H9 (cell line): ENCODE measurements at regions not wholly inside any gene's neighbourhood (a gene's known extent, or its start where the extent isn't known, plus 50 kb on each side); places are given as distances from the start of the nearest gene placed in this dataset.

Experiments
- DNase-seq: peaks from one replicate; pipeline ENCODE4 v3.0.0-alpha.2; 2017
- H2AFZ ChIP-seq: one replicate; pipeline ENCODE4 v1.6.1; 2013; ENCODE audit warnings: mild to moderate bottlenecking, low read length, control low read depth, moderate library complexity
- H2AK5ac ChIP-seq: 2 replicates; pipeline ENCODE4 v1.6.1; 2013; ENCODE audit warnings: low read length, control low read depth, mixed read lengths; ENCODE audit not compliant: insufficient read length
- H2BK120ac ChIP-seq: one replicate; pipeline ENCODE4 v1.6.1; 2013; ENCODE audit warnings: low read depth, mild to moderate bottlenecking, low read length, control low read depth, inconsistent platforms; ENCODE audit not compliant: poor library complexity, severe bottlenecking
- H2BK12ac ChIP-seq: 2 replicates; pipeline ENCODE4 v1.6.1; 2013; ENCODE audit warnings: low read length, control low read depth, mixed read lengths, low read depth; ENCODE audit not compliant: insufficient read length
- H2BK15ac ChIP-seq: 2 replicates; pipeline ENCODE4 v1.6.1; 2013; ENCODE audit warnings: low read depth, low read length, control low read depth
- H2BK20ac ChIP-seq: one replicate; pipeline ENCODE4 v1.6.1; 2013; ENCODE audit warnings: low read depth, mild to moderate bottlenecking, low read length, control low read depth, inconsistent platforms; ENCODE audit not compliant: poor library complexity, severe bottlenecking
- H2BK5ac ChIP-seq: 2 replicates; pipeline ENCODE4 v1.6.1; 2013; ENCODE audit warnings: low read length, control low read depth, mixed read lengths; ENCODE audit not compliant: insufficient read length
- H3K14ac ChIP-seq: 2 replicates; pipeline ENCODE4 v1.6.1; 2013; ENCODE audit warnings: low read length, control low read depth; ENCODE audit not compliant: insufficient read depth
- H3K18ac ChIP-seq: 2 replicates; pipeline ENCODE4 v1.6.1; 2013; ENCODE audit warnings: low read depth, mild to moderate bottlenecking, mixed read lengths, low read length, control low read depth; ENCODE audit not compliant: insufficient read length
- H3K23ac ChIP-seq: 2 replicates; pipeline ENCODE4 v1.6.1; 2013; ENCODE audit warnings: low read length, control low read depth, mixed read lengths, low read depth; ENCODE audit not compliant: insufficient read length
- H3K23me2 ChIP-seq: 2 replicates; pipeline ENCODE4 v1.6.1; 2013; ENCODE audit warnings: low read depth, mild to moderate bottlenecking, mixed read lengths, low read length, control low read depth; ENCODE audit not compliant: insufficient read length, poor library complexity, severe bottlenecking
- H3K27ac ChIP-seq: 2 replicates; pipeline ENCODE4 v1.5.1; 2013; ENCODE audit warnings: low read length, control low read depth, mixed read lengths, low read depth; ENCODE audit not compliant: insufficient read length
- H3K27me3 ChIP-seq: 2 replicates; pipeline ENCODE4 v1.6.1; 2013; ENCODE audit warnings: low read length, control low read depth, inconsistent platforms; ENCODE audit not compliant: insufficient read depth
- H3K4ac ChIP-seq: 2 replicates; pipeline ENCODE4 v1.6.1; 2013; ENCODE audit warnings: low read depth, mild to moderate bottlenecking, control low read depth, inconsistent platforms, low read length, moderate library complexity
- H3K4me1 ChIP-seq: 2 replicates; pipeline ENCODE4 v1.6.1; 2013; ENCODE audit warnings: low read length, control low read depth, inconsistent platforms; ENCODE audit not compliant: insufficient read depth
- H3K4me2 ChIP-seq: 2 replicates; pipeline ENCODE4 v1.6.1; 2013; ENCODE audit warnings: low read length, control low read depth, mixed read lengths; ENCODE audit not compliant: insufficient read length, insufficient read depth
- H3K56ac ChIP-seq: 2 replicates; pipeline ENCODE4 v1.6.1; 2013; ENCODE audit warnings: low read depth, mild to moderate bottlenecking, mixed read lengths, low read length, control low read depth; ENCODE audit not compliant: insufficient read length
- H3K79me1 ChIP-seq: 2 replicates; pipeline ENCODE4 v1.6.1; 2013; ENCODE audit warnings: low read depth, mild to moderate bottlenecking, moderate library complexity, low read length, control low read depth, inconsistent platforms; ENCODE audit not compliant: insufficient read depth, poor library complexity, severe bottlenecking
- H3K79me2 ChIP-seq: 2 replicates; pipeline ENCODE4 v1.6.1; 2013; ENCODE audit warnings: low read length, control low read depth, inconsistent platforms; ENCODE audit not compliant: insufficient read depth
- H3K9ac ChIP-seq: 2 replicates; pipeline ENCODE4 v1.6.1; 2013; ENCODE audit warnings: low read length, control low read depth, mixed read lengths; ENCODE audit not compliant: insufficient read length; ENCODE audit errors: extremely low read depth
- H3K9me3 ChIP-seq: one replicate; pipeline ENCODE4 v1.6.1; 2013; ENCODE audit warnings: low read depth, low read length, inconsistent platforms; ENCODE audit not compliant: control insufficient read depth
- H3T11ph ChIP-seq: one replicate; pipeline ENCODE4 v1.6.1; 2013; ENCODE audit warnings: mild to moderate bottlenecking, low read length, control low read depth, inconsistent platforms
- H4K20me1 ChIP-seq: one replicate; pipeline ENCODE4 v1.6.1; 2013; ENCODE audit not compliant: control insufficient read depth, insufficient read length, insufficient read depth
- H4K5ac ChIP-seq: 2 replicates; pipeline ENCODE4 v1.6.1; 2013; ENCODE audit warnings: low read depth, mild to moderate bottlenecking, mixed read lengths, low read length, control low read depth; ENCODE audit not compliant: insufficient read length
- H4K8ac ChIP-seq: replicated peaks from 2 replicates; pipeline ENCODE4 v1.6.1; 2013; ENCODE audit warnings: low read length, control low read depth, mixed read lengths, low read depth; ENCODE audit not compliant: insufficient read length
- H4K91ac ChIP-seq: 2 replicates; pipeline ENCODE4 v1.6.1; 2013; ENCODE audit warnings: low read depth, mild to moderate bottlenecking, moderate library complexity, mixed read lengths, low read length, control low read depth; ENCODE audit not compliant: insufficient read length
- H3K27ac Mint-ChIP-seq, 3 experiments: 2 replicates in 2 of 3; 3 replicates in 1 of 3; pipeline ENCODE4 v1.8.0; 2020 to 2021; ENCODE audit warnings: mixed read lengths in 3 of 3, mild to moderate bottlenecking in 1 of 3, moderate library complexity in 1 of 3
- H3K27me3 Mint-ChIP-seq: 2 replicates; pipeline ENCODE4 v1.8.0; 2021; ENCODE audit warnings: low read depth, mild to moderate bottlenecking, moderate library complexity, mixed read lengths
- H3K36me3 Mint-ChIP-seq, 3 experiments: 2 replicates in 2 of 3; 3 replicates in 1 of 3; pipeline ENCODE4 v1.8.0; 2020 to 2021; ENCODE audit warnings: low read depth in 3 of 3, mixed read lengths in 3 of 3; ENCODE audit not compliant: insufficient read depth in 1 of 3
- H3K4me1 Mint-ChIP-seq, 2 experiments: 2 replicates each; pipeline ENCODE4 v1.8.0; 2020; ENCODE audit warnings: mixed read lengths in 2 of 2
- H3K4me3 Mint-ChIP-seq, 2 experiments: 2 replicates in 1 of 2; 3 replicates in 1 of 2; pipeline ENCODE4 v1.8.0; 2020 to 2021; ENCODE audit warnings: mild to moderate bottlenecking in 2 of 2, mixed read lengths in 2 of 2, moderate library complexity in 1 of 2
- H3K9me3 Mint-ChIP-seq, 2 experiments: 2 replicates in 1 of 2; 3 replicates in 1 of 2; pipeline ENCODE4 v1.8.0; 2020; ENCODE audit warnings: mild to moderate bottlenecking in 2 of 2, mixed read lengths in 2 of 2, moderate library complexity in 1 of 2
- WGBS: extraction: QIAGEN DNeasy Blood & Tissue Kit; methylation state at CpG from one replicate; pipeline ENCODE4 v1.1.7; 2013; ENCODE audit warnings: missing lambda C conversion rate, low lambda C conversion rate, mixed read lengths; ENCODE audit not compliant: insufficient read length; ENCODE audit errors: extremely low coverage; 5-methylcytosine and 5-hydroxymethylcytosine counted together
- TF ChIP-seq, protein P1 (sequence below): fragments of 200-600 bp; sonication (generic); conservative IDR thresholded peaks from 3 replicates; pipeline ENCODE4 v1.8.0; 2021; ENCODE audit warnings: antibody characterized with exemption, mild to moderate bottlenecking

DNA sequence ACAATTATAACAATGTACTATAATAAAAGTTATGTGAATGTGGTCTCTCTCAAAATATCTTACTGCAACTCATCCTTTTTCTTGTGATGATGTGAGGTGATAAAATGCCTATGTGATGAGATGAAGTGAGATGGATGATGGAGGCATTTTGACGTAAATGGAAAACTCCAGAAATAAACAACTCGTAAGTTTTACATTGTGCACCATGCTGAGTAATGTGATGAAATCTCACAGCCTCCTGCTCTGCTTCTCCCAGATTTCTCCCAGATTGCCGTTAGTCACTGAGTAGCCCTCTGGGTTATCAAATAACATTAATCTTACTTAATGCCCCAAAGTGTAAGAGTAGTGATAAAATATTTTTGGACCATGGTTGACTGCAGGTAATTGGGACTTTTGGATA is 64.8 kb upstream of the SLCO2A1 start:
- no peak overlapping the region for H3K4ac ChIP-seq
- Mint-ChIP-seq H3K36me3 (peaks cover 0 to 2% (median 0%) of the 10 kb centered on the region in 3 experiments; a peak in 3 of 7 replicates), H3K9me3 (peaks cover 6 to 18% of the 10 kb centered on the region in 2 experiments), H3K4me3 (no peak overlapping the region), H3K27me3 (peaks cover 9% of the 10 kb centered on the region), H3K27ac (no peak overlapping the region), H3K4me1 (no peaks in the 10 kb centered on the region)
- H3K79me1 ChIP-seq, result no peaks in the 10 kb centered on the region
- no peak overlapping the region for H2BK12ac ChIP-seq
- no peak overlapping the region for H3K9ac ChIP-seq
- no peak overlapping the region for H4K91ac ChIP-seq
- no peak overlapping the region for H2AK5ac ChIP-seq
- no peak overlapping the region for H3T11ph ChIP-seq
- H3K27ac ChIP-seq, result no peak overlapping the region
- no peak overlapping the region for H4K8ac ChIP-seq
- no peak overlapping the region for H2BK120ac ChIP-seq
- H3K23ac ChIP-seq, result no peak overlapping the region
- H3K27me3 ChIP-seq, result no peaks in the 10 kb centered on the region
- H3K14ac ChIP-seq, result no peak overlapping the region
- no peak overlapping the region for H3K4me2 ChIP-seq
- H4K5ac ChIP-seq, result no peak overlapping the region
- no peak overlapping the region for H3K56ac ChIP-seq
- no peaks in the 10 kb centered on the region for H3K79me2 ChIP-seq
- no peak overlapping the region for H2AFZ ChIP-seq
- no peaks in the 10 kb centered on the region for H3K23me2 ChIP-seq
- no peak overlapping the region for H2BK20ac ChIP-seq
- TF ChIP-seq, protein P1, sequence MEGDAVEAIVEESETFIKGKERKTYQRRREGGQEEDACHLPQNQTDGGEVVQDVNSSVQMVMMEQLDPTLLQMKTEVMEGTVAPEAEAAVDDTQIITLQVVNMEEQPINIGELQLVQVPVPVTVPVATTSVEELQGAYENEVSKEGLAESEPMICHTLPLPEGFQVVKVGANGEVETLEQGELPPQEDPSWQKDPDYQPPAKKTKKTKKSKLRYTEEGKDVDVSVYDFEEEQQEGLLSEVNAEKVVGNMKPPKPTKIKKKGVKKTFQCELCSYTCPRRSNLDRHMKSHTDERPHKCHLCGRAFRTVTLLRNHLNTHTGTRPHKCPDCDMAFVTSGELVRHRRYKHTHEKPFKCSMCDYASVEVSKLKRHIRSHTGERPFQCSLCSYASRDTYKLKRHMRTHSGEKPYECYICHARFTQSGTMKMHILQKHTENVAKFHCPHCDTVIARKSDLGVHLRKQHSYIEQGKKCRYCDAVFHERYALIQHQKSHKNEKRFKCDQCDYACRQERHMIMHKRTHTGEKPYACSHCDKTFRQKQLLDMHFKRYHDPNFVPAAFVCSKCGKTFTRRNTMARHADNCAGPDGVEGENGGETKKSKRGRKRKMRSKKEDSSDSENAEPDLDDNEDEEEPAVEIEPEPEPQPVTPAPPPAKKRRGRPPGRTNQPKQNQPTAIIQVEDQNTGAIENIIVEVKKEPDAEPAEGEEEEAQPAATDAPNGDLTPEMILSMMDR, result no peak
- WGBS, result no CpG with 5 or more reads among the region's 3 CpGs
- no peaks in the 10 kb centered on the region for H3K9me3 ChIP-seq
- no peak overlapping the region for H2BK5ac ChIP-seq
- no peak overlapping the region for H2BK15ac ChIP-seq
- DNase-seq, result no peak
- H3K4me1 ChIP-seq, result no peaks in the 10 kb centered on the region
- no peak overlapping the region for H3K18ac ChIP-seq
- no peaks in the 10 kb centered on the region for H4K20me1 ChIP-seq
